ENCODE measurements at regions not wholly inside any gene's neighbourhood (a gene's known extent, or its start where the extent isn't known, plus 50 kb on each side); places are given as distances from the start of the nearest gene placed in this dataset.

DNA sequence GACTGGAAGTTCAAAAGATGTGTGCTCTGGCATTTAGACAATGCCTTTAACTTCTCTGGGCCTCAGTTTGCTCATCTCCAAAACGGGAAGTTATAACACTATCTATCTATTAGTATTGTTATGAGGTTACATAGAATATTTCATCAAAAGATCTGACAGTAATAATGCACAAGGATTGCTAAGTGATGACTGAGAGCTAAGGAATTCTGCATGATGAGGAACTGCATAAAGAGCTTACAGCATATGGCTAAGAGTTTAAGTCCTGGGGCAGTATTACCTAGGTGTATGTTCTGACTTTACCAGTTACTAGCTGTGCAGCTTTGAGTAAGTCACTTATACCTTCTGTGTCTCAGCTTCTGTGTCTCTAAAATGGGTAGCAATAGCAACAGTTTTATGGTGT lies 160.1 kb upstream of the TMPO start:
- no peaks in the 10 kb centered on the region for H3F3A ChIP-seq (ENCODE audit: insufficient read depth, low read length, poor library complexity, severe bottlenecking)
- no peak overlapping the region for H2AFZ ChIP-seq (ENCODE audit: low read depth, low read length)

GRCh38 chr12:98355933-98356332 lies 159.5 kb upstream of the TMPO start:
- Histone ChIP-seq H3K4me2 (ENCODE audit: low read length) (no peak overlapping the region), H3F3A (ENCODE audit: insufficient read depth, low read length, poor library complexity, severe bottlenecking) (peaks cover 5% of the 10 kb centered on the region), H3K9me2 (ENCODE audit: insufficient read depth, low read length) (no peaks in the 10 kb centered on the region), H3K27me3 (ENCODE audit: insufficient read depth, low read depth, low read length) (no peaks in the 10 kb centered on the region), H3K36me3 (ENCODE audit: insufficient read depth, low read length) (no peaks in the 10 kb centered on the region), H3K9me3 (ENCODE audit: low read length) (no peaks in the 10 kb centered on the region), H2AFZ (ENCODE audit: low read depth, low read length) (no peak overlapping the region), H3K27ac (ENCODE audit: low read length) (peak overlapping the region; percentile 35), H4K20me1 (ENCODE audit: insufficient read depth) (no peaks in the 10 kb centered on the region), H3K4me3 (ENCODE audit: low read length) (peak overlapping the region; percentile 17), H3K9ac (ENCODE audit: low read length) (no peak overlapping the region), H3K79me2 (replicated peaks; ENCODE audit: insufficient read depth, low read length) (no peaks in the 10 kb centered on the region)
- TF ChIP-seq, protein P1, sequence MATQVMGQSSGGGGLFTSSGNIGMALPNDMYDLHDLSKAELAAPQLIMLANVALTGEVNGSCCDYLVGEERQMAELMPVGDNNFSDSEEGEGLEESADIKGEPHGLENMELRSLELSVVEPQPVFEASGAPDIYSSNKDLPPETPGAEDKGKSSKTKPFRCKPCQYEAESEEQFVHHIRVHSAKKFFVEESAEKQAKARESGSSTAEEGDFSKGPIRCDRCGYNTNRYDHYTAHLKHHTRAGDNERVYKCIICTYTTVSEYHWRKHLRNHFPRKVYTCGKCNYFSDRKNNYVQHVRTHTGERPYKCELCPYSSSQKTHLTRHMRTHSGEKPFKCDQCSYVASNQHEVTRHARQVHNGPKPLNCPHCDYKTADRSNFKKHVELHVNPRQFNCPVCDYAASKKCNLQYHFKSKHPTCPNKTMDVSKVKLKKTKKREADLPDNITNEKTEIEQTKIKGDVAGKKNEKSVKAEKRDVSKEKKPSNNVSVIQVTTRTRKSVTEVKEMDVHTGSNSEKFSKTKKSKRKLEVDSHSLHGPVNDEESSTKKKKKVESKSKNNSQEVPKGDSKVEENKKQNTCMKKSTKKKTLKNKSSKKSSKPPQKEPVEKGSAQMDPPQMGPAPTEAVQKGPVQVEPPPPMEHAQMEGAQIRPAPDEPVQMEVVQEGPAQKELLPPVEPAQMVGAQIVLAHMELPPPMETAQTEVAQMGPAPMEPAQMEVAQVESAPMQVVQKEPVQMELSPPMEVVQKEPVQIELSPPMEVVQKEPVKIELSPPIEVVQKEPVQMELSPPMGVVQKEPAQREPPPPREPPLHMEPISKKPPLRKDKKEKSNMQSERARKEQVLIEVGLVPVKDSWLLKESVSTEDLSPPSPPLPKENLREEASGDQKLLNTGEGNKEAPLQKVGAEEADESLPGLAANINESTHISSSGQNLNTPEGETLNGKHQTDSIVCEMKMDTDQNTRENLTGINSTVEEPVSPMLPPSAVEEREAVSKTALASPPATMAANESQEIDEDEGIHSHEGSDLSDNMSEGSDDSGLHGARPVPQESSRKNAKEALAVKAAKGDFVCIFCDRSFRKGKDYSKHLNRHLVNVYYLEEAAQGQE (IDR thresholded peaks at IDR 0.05; ENCODE audit: borderline replicate concordance) = no peak
- TF ChIP-seq POLR2AphosphoS5 (IDR thresholded peaks at IDR 0.05) = peak; percentile 61
- peak; percentile 47 for TF ChIP-seq EP300 (conservative IDR thresholded peaks at IDR 0.05; ENCODE audit: poor library complexity, severe bottlenecking)

More for the DNA sequence above, 160.1 kb upstream of the TMPO start:
- Histone ChIP-seq H3K9ac (ENCODE audit: low read length) (no peak overlapping the region), H3K27ac (ENCODE audit: low read length) (no peak overlapping the region), H3K4me2 (ENCODE audit: low read length) (no peak overlapping the region), H4K20me1 (ENCODE audit: insufficient read depth) (no peaks in the 10 kb centered on the region), H3K36me3 (ENCODE audit: insufficient read depth, low read length) (no peaks in the 10 kb centered on the region), H3K9me3 (ENCODE audit: low read length) (no peaks in the 10 kb centered on the region), H3K9me2 (ENCODE audit: insufficient read depth, low read length) (no peaks in the 10 kb centered on the region), H3K79me2 (replicated peaks; ENCODE audit: insufficient read depth, low read length) (no peaks in the 10 kb centered on the region), H3K4me3 (ENCODE audit: low read length) (no peak overlapping the region), H3K27me3 (ENCODE audit: insufficient read depth, low read depth, low read length) (no peaks in the 10 kb centered on the region)
- TF ChIP-seq TAF1 (IDR thresholded peaks at IDR 0.05; ENCODE audit: low read depth) (no peak), CTCF (IDR thresholded peaks at IDR 0.05; ENCODE audit: poor library complexity, severe bottlenecking) (no peak), EP300 (conservative IDR thresholded peaks at IDR 0.05; ENCODE audit: poor library complexity, severe bottlenecking) (no peak), POLR2AphosphoS5 (IDR thresholded peaks at IDR 0.05) (no peak), RAD21 (conservative IDR thresholded peaks at IDR 0.05) (no peak), SMC3 (conservative IDR thresholded peaks at IDR 0.05; ENCODE audit: poor library complexity) (no peak), EZH2 (IDR thresholded peaks at IDR 0.05; ENCODE audit: borderline replicate concordance, insufficient read depth, low read length, poor library complexity, severe bottlenecking) (no peak), MXI1 (conservative IDR thresholded peaks at IDR 0.05; ENCODE audit: poor library complexity, severe bottlenecking) (no peak)
- TF ChIP-seq, protein P1 (IDR thresholded peaks at IDR 0.05; ENCODE audit: borderline replicate concordance) = no peak

Measured in neural cell (in vitro differentiated cells).